HG03460 (cell line): ENCODE measurements at regions not wholly inside any gene's neighbourhood (a gene's known extent, or its start where the extent isn't known, plus 50 kb on each side); places are given as distances from the start of the nearest gene placed in this dataset.
"Not testable (repeated sequence)": the region's sequence is repeated elsewhere in the genome, so short reads cannot be mapped to it uniquely, and the experiment has no call there.

ENCODE experiments used
- ATAC-seq: cut with Tn5 transposase; IDR thresholded peaks from one replicate; pipeline ENCODE4 v1.9.1; 2021; ENCODE audit not compliant: unreplicated experiment

DNA sequence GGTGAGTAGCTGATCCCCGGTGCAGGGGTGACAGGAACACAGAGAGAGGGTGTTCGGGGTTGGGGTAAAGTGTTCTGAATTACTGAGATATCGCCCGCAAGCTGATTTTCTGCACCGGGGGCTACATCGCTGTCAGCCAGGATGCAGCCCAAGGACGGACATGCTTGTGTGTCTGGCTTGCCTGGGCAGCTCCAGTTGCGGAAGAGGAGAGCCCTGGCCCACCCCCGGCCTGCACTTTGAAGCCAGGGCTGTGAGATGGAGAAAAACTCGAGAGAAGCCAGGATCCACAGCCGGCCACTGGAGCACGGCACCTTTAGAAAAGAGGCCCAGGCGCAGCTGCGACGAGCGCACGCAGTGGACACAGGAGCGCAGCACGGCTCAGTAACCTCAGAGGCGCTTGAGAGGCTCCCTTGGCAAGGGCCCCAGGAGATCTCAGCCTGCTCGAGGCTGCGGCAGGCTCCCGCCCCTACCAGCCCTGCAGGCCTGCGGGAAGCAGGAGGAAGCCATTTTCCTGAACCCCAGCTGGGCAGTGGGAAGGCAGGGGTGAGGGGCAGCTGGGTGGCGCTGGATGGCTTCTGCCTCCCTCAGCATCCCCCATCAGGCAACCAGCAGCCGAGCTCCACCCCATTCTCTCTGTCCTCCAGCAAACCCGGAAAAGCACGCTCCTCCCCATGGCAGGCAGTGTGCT is 59.2 kb downstream of the C9orf50 start:
- no peak for ATAC-seq

DNA sequence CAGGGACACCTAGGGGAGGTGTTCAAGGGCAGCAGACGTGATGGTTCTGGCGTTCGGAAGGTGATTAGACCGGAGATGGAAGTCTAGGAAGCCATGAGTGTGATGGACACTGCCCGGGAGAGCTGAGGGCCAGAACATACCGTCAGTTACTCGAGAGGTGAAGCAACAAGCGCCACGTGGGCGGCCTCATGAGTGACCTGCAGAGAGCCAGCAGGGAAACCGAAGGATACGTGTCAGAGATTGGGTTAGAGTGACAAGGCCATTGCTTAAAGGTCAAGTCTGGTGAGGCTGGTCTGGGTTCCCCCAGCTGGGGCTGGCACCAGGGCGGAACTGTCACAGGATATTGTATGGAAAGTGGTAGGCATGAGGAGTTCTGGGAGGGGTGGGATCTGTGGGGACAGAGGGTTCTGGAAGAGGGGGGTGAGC is 60.0 kb downstream of the C9orf50 start:
- ATAC-seq = no peak

DNA sequence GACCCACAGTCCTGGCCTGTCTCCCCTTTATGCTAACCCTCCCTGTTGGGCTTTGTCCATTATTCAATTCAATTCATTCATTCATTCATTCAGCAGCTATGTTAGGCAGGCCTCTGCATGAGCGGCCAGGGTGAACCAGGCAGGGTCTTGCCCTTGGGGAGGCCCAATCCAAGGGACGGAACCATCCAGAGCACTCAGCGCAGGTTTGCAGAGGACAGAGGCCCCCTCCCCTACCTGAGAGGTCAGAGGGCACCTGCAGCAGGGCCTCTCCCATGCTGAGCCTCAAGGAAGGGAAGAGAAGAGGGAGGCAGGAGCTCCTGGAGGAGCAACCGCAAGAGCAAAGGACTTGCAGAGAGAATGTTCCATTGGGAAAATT is 61.4 kb downstream of the C9orf50 start:
- no peak for ATAC-seq

DNA sequence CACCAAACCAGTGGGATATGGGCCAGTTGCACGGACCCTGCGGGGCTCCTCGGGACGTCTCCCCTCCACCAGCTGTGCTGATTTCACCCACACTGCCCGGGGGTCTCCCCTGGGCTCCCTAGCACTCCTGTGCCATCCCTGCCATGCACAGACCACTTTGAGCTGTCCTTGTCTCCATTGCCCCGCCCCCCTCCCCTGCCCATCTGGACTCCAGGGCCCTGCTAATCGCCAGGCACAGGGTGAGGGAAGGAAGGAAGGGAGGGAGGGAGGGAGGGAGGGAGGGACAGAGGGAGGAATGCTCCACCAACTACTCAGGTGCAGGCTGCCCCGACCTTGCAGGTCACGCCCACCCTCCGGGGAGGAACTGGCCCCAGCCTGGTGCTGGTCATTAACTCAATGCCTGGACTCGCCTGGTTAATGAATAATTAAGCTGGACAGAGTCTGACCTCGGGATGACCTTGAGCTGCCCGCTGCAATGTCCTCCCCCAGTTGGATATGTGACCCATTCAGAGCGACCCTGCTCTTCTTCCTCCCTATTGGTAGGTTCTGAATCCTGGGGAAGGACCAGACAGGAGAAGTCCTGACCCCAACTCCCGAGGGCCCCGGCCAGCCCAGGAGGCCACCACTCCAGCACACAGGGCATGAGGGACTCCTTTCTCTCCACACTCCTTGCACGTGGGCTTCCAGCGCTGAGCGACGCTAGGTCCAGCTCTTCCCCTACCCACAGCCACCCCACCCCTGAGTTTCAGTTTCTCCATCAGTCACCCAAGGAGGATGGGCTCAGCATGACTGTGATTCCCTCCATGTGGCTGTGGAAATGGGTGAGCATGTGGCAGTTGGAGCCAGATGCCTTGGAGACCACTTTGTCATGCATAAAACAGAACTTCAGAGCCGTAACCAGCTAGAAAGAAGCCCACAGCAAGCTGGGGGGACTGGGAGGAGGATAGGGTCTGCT is 62.1 kb downstream of the C9orf50 start:
- ATAC-seq = no peak

DNA sequence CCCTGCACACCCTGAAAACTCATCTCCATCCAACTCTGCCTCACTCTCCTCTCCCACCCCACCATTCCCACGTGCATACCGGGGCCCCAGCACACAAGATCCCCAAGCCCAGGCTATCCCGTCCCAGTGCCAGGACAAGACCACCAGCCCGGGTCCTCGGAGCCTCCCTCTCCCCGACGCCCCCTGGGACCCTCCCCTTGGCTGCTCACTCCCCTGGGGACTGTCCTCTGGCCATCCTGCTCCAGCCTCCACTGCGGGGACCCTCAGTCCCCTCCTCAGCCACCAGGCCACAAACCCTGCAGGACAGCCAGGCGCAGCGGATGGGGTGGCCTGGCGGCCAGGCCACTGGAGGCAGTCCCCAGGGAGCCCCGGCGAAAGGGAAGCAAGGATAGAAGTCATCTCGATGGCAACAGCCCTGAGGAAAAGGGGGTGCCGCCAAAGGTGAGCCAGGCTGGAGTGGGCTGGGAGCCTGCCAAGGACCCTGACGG is 62.8 kb downstream of the C9orf50 start:
- ATAC-seq = no peak

DNA sequence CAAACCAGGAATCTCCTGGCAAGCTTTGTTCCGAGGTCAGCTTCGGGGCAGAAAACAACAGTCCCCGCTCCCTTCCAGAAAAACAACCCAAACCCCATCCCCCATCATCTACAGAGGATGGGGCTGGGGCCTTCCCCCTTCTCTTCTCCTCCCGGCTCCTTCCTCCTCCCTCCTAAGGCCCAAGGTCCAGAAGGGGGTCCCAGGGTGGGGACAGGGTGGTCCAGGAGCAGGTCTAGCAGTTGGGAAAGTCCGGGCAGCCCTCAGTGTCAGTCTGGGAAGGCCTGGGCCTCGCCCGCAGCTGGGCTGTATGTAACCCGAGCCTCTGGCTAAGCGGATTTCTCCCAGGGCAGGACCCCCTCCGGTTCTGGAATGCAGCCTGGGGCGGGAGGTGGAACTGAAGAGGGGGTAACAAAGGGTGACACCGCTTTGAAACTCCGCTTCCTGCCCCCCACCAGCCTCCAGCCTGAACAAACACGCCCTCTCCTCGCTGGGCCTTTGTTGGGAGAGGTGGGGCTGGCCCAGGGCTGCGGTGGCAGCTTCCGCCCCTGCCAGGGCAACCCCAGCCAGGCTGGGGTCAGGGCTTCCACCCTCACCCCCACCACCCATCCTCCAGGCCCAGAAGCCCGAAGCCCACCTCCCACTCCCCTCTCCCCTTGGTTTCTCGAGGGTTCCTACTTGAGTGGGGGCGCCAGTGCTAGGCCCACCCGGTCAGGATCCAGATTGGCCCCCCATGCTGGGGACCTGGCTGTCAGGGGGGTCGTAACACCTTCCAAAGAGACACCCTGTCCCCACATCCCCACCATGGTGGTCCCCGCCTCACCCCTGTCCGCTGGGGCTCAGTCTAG is 63.5 kb downstream of the C9orf50 start:
- no peak for ATAC-seq

DNA sequence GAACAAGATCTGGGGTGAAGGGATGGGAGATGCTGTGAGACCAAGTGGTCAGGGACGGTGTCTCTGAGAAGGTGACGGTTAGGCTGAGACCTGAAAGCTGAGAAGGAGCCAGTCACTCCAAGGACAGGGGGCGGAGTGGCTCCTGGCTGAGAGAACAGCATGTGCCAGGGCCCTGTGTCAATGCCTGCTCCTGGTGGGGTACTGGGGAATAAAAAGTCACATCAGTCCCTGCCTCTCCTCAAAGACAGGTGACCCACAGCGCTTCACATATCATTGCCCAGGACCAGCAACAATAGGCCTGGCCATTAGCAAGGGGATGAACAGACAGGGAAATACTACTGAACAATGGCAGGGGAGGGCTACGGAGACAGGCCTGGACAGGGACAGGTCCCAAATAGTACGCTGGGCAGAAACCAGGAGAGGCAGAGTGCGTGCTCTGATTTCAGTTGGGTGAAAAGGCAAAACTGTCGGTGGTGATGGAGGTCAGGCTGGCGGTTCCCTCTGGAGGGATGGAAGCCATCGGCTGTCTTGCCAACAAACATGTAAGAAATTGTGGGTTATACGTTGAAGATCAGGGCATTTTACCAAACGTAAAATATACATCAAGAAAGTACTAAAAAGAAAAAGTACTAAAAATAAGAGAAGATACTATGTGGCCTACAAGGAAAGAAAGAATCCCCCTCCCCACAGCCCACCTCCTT is 64.3 kb downstream of the C9orf50 start:
- no peak for ATAC-seq

DNA sequence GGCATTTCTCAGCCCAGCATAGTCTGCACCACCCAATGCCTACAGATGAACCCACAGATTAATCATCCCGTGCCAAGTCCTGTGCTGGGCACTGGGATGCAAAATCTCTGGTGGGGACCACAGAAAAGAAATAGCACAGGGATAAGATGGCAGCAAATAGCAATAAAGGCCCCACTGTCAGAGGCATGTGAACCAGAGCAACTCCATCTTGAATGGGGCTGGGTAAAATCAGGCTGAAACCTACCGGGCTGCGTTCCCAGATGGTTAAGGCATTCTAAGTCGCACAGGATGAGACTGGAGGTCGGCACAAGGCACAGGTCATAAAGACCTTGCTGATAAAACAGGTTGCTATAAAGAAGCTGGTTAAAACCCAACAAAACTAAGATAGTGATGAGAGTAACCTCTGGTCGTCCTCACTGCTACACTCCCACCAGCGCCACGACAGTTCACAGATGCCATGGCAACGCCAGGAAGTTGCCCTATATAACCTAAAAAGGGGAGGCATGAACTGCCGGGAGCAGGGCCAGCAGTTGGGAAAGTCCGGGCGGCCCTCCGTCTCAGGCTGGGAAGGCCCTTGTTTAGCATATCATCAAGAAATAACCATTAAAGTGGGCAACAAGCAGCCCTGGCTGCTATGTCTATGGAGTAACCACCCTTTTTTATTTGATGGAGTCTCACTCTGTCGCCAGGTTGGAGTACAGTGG is 65.2 kb downstream of the C9orf50 start:
- ATAC-seq = no peak

DNA sequence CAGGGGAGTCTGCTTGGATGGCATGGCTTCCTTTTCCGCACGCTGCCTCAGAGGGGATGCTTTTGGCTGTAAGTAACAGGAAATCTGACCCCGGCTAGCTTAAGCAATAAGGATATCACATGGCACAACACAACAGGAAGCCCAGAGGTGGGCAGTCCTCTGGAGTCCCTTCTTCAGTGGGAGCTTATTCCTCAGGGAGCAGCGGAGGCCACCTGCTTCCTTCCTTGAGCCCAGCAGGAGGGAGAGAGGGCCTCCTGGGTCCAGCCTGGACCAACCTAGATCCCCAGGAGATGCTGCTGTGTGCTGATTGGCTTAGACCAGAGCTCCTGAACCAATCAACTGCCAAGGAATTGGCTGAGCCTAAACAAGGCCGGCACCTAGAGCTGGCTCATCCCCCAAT is 66.3 kb downstream of the C9orf50 start:
- no peak for ATAC-seq

DNA sequence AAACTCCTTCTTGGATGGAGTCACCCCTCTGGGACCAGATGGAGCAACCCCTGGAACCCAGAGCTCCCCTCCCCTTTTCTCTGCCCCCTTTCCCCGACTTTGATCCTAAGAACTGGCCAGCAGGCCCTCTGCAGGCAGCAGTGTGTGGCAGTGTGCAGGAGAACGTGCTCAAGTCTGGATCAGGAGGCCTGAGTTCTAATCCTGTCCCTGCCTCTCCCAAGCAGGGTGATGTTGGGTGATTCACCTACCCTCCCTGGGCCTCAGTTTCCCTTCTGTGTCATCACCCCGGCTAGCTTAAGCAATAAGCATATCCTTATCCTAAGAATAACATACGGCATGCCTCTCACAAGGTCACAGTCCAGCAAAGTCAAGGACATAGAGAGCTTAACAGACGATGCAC is 67.6 kb downstream of the C9orf50 start:
- ATAC-seq = no peak

DNA sequence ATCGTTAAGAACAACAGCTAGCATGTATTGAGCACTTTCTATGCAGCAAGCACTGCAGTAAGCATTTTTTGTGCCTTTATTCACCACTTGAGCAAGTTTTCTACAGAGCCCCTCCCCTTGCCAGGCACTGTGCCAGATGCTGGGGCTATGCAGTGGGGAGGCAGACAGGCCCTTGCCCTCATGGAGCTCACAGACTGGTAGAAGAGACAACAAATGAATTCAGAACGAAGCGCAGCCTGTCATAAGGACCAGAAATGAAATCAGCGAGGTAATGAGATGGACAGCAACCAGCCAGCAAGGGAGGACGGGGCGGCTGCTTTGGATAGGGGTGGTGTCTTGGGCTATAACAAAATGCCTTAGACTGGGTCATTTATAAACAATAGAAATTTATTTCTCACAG is 68.8 kb downstream of the C9orf50 start:
- ATAC-seq = no peak

DNA sequence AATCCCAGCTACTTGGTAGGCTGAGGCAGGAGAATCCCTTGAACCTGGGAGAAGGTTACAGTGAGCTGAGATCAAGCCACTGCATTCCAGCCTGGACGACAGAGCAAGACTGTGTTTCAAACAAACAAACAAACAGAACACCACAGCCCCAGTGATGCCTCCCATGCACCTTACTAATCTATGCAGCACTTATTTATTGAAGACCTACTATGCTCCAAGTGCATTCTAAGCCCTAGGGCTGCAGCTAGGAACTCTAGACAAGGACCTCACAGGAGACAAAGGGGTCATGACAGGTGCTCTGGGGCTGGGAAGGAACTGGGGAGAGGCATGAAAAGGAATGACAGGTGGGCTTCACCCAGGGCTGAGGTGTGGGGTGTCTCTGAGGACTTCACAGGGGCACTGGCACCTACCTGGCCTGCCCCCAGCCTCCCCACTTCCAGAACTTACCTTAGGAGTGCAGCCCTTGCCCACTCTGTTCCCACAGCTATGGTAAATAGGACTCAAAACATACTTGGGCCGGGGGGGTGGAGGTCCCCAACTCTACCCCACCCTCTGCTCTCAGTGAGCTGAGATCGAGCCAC is 69.4 kb downstream of the C9orf50 start:
- ATAC-seq = no peak

DNA sequence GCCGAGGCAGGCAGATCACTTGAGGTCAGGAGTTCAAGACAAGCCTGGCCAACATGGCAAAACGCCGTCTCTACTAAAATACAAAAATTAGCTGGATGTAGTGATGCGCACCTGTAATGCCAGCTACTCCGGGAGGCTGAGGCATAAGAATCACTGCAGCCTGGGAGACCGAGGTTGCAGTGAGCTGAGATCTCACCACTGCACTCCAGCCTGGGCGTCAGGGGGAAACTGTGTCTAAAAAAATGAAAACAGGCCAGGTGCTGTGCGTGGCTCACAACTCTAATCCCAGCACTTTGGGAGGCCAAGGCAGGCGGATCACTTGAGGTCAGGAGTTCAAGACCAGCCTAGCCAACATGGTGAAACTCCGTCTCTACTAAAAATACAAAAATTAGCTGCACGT is 69.9 kb downstream of the C9orf50 start:
- ATAC-seq = not testable (repeated sequence)

DNA sequence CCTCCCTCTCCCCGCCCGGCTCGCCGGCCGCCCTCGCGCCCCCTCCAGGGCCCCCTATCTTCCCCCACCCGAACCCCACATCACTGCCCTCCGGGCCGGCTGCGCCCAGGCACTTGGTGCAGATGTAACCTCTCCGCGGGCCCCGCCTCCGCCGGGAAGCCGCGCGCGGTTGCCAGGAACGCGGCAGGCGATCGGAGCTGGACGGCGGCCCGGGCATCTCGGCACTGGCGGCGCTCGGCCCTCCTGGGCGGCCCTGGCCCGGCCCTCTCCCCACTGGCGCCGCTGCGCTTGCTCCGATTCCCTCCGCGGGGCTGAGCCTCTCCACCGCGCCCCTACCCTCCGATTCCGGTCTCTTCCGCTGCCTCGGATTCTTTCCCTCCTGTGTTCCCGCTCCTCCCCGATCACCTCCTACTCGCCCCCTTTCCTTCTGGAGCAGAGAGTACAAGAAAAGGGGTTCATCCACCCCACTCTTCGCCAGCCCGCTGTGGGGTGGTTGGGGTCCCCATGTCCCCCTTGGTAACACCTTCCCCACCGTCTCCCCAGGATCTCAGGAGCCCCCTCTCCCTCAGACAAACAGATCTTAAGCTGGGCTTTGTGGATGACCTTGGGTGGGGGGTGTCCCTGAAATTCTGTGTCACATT is 70.6 kb downstream of the C9orf50 start:
- ATAC-seq = no peak

DNA sequence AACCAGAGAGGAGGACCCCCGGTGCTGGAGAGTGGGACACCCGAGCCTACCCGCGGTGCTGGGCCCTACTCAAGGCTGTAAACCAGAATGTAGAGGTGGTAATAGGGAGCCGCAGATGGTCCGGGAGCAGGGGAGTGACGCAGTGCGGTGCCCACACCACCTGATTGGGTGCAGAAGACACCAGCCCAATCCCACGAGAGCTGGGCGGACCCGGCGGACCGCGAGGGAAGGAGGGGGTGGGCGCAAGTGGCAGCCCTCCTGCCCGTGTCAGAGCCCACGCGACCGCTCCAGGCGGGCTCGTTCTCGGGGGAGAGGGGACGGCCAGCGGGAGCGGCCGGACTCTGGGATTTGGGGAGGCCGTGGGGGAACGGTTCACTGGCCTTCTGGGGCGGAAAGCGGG is 71.2 kb downstream of the C9orf50 start:
- no peak for ATAC-seq

DNA sequence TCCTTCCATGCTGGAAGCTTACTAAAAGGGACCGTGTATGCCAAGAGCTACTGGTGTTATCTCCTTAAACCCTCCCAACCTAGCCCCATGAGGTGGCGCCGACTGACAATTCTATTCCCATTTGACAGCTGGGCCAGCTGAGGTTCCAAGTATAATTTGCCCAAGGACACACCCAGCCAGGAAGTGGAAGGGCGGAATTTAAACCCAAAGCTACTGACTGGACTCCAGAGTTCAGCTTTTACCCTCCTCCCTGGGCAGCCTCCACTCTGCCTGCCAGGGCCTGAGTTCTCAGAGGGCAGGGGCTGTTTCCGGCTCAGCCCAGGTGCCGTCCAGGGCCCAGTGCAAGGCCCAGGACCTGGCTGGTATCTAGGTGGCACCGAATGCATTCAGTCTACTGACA is 71.8 kb downstream of the C9orf50 start:
- no peak for ATAC-seq

DNA sequence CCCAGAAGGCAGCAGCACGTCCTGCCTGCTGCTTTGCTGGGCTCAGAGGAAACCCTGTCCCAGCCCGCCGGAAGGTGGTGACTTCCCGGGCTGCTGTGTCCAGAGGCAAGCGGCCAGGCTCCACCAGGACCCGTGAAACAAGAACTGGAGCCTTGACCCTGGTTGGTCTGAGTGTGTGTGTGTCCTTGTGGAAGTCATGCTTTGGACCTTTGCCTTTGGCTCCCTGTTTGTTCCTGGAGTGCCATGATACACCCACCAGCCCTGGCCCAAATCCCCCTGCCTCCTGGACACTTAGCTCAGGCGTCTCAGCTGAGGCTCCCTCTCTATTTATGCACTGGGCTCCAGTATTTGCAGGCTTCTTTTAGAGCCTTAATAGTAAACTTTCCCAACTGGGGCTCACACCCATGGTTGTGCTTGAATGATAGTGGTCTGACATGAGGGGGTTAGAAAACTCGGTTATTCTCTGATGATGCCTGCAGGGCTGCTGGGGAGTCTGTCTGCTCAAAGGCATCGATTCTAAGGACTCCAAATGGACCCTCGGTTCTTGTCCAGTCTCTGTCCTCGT is 72.2 kb downstream of the C9orf50 start:
- ATAC-seq = no peak

DNA sequence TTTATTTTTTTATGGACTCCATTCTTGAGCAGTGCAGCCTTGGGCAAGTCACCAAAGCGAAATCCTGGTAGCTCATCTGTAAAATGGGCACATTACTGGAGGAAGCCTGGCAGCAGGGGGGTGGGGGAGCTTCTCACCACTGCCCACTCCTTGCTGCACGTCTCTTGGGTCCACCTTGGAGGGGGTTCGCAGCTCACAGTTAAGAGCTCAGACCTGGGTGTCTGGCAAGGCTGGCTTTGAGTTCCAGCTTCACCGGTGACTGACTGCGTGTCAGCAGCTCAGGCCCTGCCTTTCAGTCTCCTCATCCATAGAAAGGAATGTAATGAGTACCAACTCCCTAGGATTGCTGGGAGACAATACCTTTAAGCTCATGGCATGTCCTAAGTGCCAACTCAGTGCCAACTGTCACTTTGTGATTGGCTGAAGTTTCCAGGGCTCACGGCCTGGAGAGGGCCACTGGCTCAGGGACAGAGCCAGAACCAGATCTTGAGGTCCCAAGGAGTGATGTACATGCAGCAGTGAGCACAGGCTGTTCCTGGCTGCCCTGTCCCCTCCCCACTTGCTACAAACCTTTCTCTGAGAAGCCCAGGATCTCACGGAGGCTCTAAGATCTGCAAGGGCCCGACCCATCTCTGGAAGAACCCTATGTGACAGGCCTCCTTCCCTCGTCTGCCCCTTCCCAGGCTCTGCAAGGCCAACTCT is 72.9 kb downstream of the C9orf50 start:
- ATAC-seq = no peak
